Liver (tissue), 3 donors: ENCODE measurements at regions not wholly inside any gene's neighbourhood (a gene's known extent, or its start where the extent isn't known, plus 50 kb on each side); places are given as distances from the start of the nearest gene placed in this dataset.

ENCODE experiments used
- HNF4A ChIP-seq, 2 donors: conservative IDR thresholded peaks; 2 replicates each; pipeline ENCODE4 v1.6.1; 2016; ENCODE audit warnings: antibody characterized with exemption in 2 of 2, mild to moderate bottlenecking in 2 of 2
- RAD21 ChIP-seq, 2 donors: IDR thresholded peaks; 2 replicates each; pipeline ENCODE4 v1.6.1; 2016; ENCODE audit warnings: antibody characterized with exemption in 2 of 2, mild to moderate bottlenecking in 2 of 2
- TF ChIP-seq, protein P1 (sequence below): fragments of 150-350 bp; IDR thresholded peaks from 2 replicates; pipeline ENCODE4 v1.5.1; 2017; ENCODE audit warnings: improper control_type of control experiment, low read depth, low read length; ENCODE audit not compliant: missing input control
- TF ChIP-seq, protein P2 (sequence below): IDR thresholded peaks from 2 replicates; pipeline ENCODE4 v1.6.1; 2016; ENCODE audit warnings: antibody characterized with exemption, mild to moderate bottlenecking
- donor health status: healthy.
- donor health status: healthy.

DNA sequence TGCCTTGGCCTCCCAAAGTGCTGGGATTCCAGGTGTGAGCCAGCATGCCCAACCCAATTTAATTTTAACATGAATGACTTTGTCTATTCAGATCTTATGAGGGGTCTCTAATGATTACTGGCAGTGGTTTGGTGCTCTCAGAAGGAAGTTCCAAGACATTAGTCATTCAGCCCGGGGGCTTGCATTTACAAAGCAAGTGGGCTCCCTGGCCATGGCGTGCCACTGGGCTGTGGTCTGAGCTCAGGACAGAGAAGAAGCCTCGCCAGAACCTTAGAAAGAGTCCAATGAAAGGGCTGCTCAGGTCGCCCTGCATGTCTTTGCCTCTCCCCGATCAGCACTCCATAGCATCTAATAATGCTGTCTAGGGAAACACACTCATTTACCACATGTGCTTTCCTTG, 182.6 kb upstream of the CHAC2 start:
- TF ChIP-seq, protein P1, sequence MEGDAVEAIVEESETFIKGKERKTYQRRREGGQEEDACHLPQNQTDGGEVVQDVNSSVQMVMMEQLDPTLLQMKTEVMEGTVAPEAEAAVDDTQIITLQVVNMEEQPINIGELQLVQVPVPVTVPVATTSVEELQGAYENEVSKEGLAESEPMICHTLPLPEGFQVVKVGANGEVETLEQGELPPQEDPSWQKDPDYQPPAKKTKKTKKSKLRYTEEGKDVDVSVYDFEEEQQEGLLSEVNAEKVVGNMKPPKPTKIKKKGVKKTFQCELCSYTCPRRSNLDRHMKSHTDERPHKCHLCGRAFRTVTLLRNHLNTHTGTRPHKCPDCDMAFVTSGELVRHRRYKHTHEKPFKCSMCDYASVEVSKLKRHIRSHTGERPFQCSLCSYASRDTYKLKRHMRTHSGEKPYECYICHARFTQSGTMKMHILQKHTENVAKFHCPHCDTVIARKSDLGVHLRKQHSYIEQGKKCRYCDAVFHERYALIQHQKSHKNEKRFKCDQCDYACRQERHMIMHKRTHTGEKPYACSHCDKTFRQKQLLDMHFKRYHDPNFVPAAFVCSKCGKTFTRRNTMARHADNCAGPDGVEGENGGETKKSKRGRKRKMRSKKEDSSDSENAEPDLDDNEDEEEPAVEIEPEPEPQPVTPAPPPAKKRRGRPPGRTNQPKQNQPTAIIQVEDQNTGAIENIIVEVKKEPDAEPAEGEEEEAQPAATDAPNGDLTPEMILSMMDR, result no peak
- TF ChIP-seq RAD21 (IDR thresholded peaks at IDR 0.05) (no peak), HNF4A (conservative IDR thresholded peaks at IDR 0.05) (no peak)
- TF ChIP-seq, protein P2, sequence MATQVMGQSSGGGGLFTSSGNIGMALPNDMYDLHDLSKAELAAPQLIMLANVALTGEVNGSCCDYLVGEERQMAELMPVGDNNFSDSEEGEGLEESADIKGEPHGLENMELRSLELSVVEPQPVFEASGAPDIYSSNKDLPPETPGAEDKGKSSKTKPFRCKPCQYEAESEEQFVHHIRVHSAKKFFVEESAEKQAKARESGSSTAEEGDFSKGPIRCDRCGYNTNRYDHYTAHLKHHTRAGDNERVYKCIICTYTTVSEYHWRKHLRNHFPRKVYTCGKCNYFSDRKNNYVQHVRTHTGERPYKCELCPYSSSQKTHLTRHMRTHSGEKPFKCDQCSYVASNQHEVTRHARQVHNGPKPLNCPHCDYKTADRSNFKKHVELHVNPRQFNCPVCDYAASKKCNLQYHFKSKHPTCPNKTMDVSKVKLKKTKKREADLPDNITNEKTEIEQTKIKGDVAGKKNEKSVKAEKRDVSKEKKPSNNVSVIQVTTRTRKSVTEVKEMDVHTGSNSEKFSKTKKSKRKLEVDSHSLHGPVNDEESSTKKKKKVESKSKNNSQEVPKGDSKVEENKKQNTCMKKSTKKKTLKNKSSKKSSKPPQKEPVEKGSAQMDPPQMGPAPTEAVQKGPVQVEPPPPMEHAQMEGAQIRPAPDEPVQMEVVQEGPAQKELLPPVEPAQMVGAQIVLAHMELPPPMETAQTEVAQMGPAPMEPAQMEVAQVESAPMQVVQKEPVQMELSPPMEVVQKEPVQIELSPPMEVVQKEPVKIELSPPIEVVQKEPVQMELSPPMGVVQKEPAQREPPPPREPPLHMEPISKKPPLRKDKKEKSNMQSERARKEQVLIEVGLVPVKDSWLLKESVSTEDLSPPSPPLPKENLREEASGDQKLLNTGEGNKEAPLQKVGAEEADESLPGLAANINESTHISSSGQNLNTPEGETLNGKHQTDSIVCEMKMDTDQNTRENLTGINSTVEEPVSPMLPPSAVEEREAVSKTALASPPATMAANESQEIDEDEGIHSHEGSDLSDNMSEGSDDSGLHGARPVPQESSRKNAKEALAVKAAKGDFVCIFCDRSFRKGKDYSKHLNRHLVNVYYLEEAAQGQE, result no peak
